Tibial nerve (tissue), 4 donors: ENCODE measurements at regions not wholly inside any gene's neighbourhood (a gene's known extent, or its start where the extent isn't known, plus 50 kb on each side); places are given as distances from the start of the nearest gene placed in this dataset.

Experiments
- CTCF ChIP-seq, 5 experiments: fragments of 200-600 bp in 3 of 5; fragments of 450-650 bp in 2 of 5; sonication (generic) in 3 of 5; IDR thresholded peaks; one replicate each; pipeline ENCODE4 v1.5.1; 2016 to 2019; ENCODE audit warnings: antibody characterized with exemption in 5 of 5, mild to moderate bottlenecking in 3 of 5, moderate library complexity in 2 of 5
- EP300 ChIP-seq, 2 donors: sonication (generic); formaldehyde crosslinking; IDR thresholded peaks; one replicate each; pipeline ENCODE4 v1.6.1; 2017; ENCODE audit warnings: antibody characterized with exemption in 2 of 2, mild to moderate bottlenecking in 1 of 2
- POLR2A ChIP-seq, 2 donors: fragments of 450-650 bp; IDR thresholded peaks; one replicate each; pipeline ENCODE4 v1.6.1; 2017; ENCODE audit warnings: antibody characterized with exemption in 2 of 2, mild to moderate bottlenecking in 2 of 2, moderate library complexity in 2 of 2

GRCh38 chr6:14196026-14196425 lies 78.5 kb downstream of the CD83 start:
- TF ChIP-seq CTCF (IDR thresholded peaks at IDR 0.05): no peak
- TF ChIP-seq POLR2A (IDR thresholded peaks at IDR 0.05): no peak
- no peak for TF ChIP-seq EP300 (IDR thresholded peaks at IDR 0.05)
